ENCODE measurements at regions not wholly inside any gene's neighbourhood (a gene's known extent, or its start where the extent isn't known, plus 50 kb on each side); places are given as distances from the start of the nearest gene placed in this dataset.

- no peak for DNase-seq
- TF ChIP-seq POLR2A (IDR thresholded peaks at IDR 0.05; ENCODE audit: low read length) (no peak), GATA1 (IDR thresholded peaks at IDR 0.05; ENCODE audit: low read depth, low read length) (no peak)
Measured at GRCh38 chr15:60081976-60082375, 77.9 kb downstream of the FOXB1 start.

GRCh38 chr15:60083318-60083717 is 79.2 kb downstream of the FOXB1 start:
- DNase-seq, result no peak

GRCh38 chr15:60086681-60087429 is 82.7 kb downstream of the FOXB1 start:
- DNase-seq, result no peak
- TF ChIP-seq POLR2A (IDR thresholded peaks at IDR 0.05; ENCODE audit: low read length) (no peak), GATA1 (IDR thresholded peaks at IDR 0.05; ENCODE audit: low read depth, low read length) (no peak)

More at GRCh38 chr15:60083318-60083717, 79.2 kb downstream of the FOXB1 start:
- no peak for TF ChIP-seq POLR2A (IDR thresholded peaks at IDR 0.05; ENCODE audit: low read length)

- TF ChIP-seq GATA1 (IDR thresholded peaks at IDR 0.05; ENCODE audit: low read depth, low read length) (no peak), POLR2A (IDR thresholded peaks at IDR 0.05; ENCODE audit: low read length) (no peak)
- no peak for DNase-seq
Measured at GRCh38 chr15:60087561-60087960, 83.5 kb downstream of the FOXB1 start.

- TF ChIP-seq POLR2A (IDR thresholded peaks at IDR 0.05; ENCODE audit: low read length), result no peak
- no peak for TF ChIP-seq GATA1 (IDR thresholded peaks at IDR 0.05; ENCODE audit: low read depth, low read length)
- DNase-seq, result no peak
Measured at GRCh38 chr15:60090747-60091146, 86.6 kb downstream of the FOXB1 start.

GRCh38 chr15:60091157-60091556 is 87.0 kb downstream of the FOXB1 start:
- DNase-seq, result no peak
- TF ChIP-seq GATA1 (IDR thresholded peaks at IDR 0.05; ENCODE audit: low read depth, low read length), result no peak
- TF ChIP-seq POLR2A (IDR thresholded peaks at IDR 0.05; ENCODE audit: low read length), result no peak

GRCh38 chr15:60091911-60092310 is 87.8 kb downstream of the FOXB1 start:
- no peak for DNase-seq
- TF ChIP-seq POLR2A (IDR thresholded peaks at IDR 0.05; ENCODE audit: low read length) (no peak), GATA1 (IDR thresholded peaks at IDR 0.05; ENCODE audit: low read depth, low read length) (no peak)

GRCh38 chr15:60093273-60094067 is 89.4 kb downstream of the FOXB1 start:
- no peak for TF ChIP-seq GATA1 (IDR thresholded peaks at IDR 0.05; ENCODE audit: low read depth, low read length)
- no peak for TF ChIP-seq POLR2A (IDR thresholded peaks at IDR 0.05; ENCODE audit: low read length)
- DNase-seq, result no peak

GRCh38 chr15:60095711-60096110 is 91.6 kb downstream of the FOXB1 start:
- TF ChIP-seq POLR2A (IDR thresholded peaks at IDR 0.05; ENCODE audit: low read length), result no peak
- TF ChIP-seq GATA1 (IDR thresholded peaks at IDR 0.05; ENCODE audit: low read depth, low read length), result no peak
- no peak for DNase-seq

GRCh38 chr15:60096157-60096556 is 92.0 kb downstream of the FOXB1 start:
- TF ChIP-seq POLR2A (IDR thresholded peaks at IDR 0.05; ENCODE audit: low read length) (no peak), GATA1 (IDR thresholded peaks at IDR 0.05; ENCODE audit: low read depth, low read length) (no peak)
- DNase-seq, result no peak

GRCh38 chr15:60101416-60101815 is 97.3 kb downstream of the FOXB1 start:
- DNase-seq, result no peak
- TF ChIP-seq POLR2A (IDR thresholded peaks at IDR 0.05; ENCODE audit: low read length), result no peak

GRCh38 chr15:60102748-60103147 is 98.6 kb downstream of the FOXB1 start:
- no peak for DNase-seq
- TF ChIP-seq POLR2A (IDR thresholded peaks at IDR 0.05; ENCODE audit: low read length) (no peak), GATA1 (IDR thresholded peaks at IDR 0.05; ENCODE audit: low read depth, low read length) (no peak)

- DNase-seq, result no peak
- TF ChIP-seq GATA1 (IDR thresholded peaks at IDR 0.05; ENCODE audit: low read depth, low read length) (no peak), POLR2A (IDR thresholded peaks at IDR 0.05; ENCODE audit: low read length) (no peak)
Measured at GRCh38 chr15:60110909-60111308, 106.8 kb downstream of the FOXB1 start.

GRCh38 chr15:60115579-60116380 is 111.7 kb downstream of the FOXB1 start:
- no peak for DNase-seq

More at GRCh38 chr15:60115579-60116380, 111.7 kb downstream of the FOXB1 start:
- no peak for TF ChIP-seq POLR2A (IDR thresholded peaks at IDR 0.05; ENCODE audit: low read length)
- TF ChIP-seq GATA1 (IDR thresholded peaks at IDR 0.05; ENCODE audit: low read depth, low read length), result no peak

Measured in erythroblast (primary cell).